PC-3 (cell line): ENCODE measurements at regions not wholly inside any gene's neighbourhood (a gene's known extent, or its start where the extent isn't known, plus 50 kb on each side); places are given as distances from the start of the nearest gene placed in this dataset.
"Not testable (repeated sequence)": the region's sequence is repeated elsewhere in the genome, so short reads cannot be mapped to it uniquely, and the experiment has no call there.

ENCODE experiments used
- ATAC-seq: fragments of 200-7000 bp; cut with Tn5 transposase; 2 replicates; pipeline ENCODE4 v1.9.1; 2020; ENCODE audit warnings: mild to moderate bottlenecking, moderate library complexity
- BruUV-seq: library from RNA; stranded (reverse); fragments of 400-500 nt; replicated peaks from 2 replicates; lab custom pipeline; 2021; lab: Mats Ljungman, UMichigan
- CTCF ChIA-PET: fragments of 300-600 bp; sonication (Branson Sonifier 250); formaldehyde crosslinking; loops from one replicate; lab custom pipeline; 2022; ENCODE audit warnings: antibody characterized with exemption; lab: Charles Lee
- POLR2A ChIA-PET: fragments of 300-600 bp; sonication (Branson Sonifier 250); formaldehyde crosslinking; loops from one replicate; lab custom pipeline; 2022; ENCODE audit warnings: antibody characterized with exemption; ENCODE audit not compliant: unreplicated experiment; lab: Charles Lee
- DNase-seq: peaks from one replicate; pipeline ENCODE4 v3.0.0-alpha.2; 2015
- H2AFZ ChIP-seq: fragments of 300-600 bp; sonication (generic); 2 replicates; pipeline ENCODE4 v1.6.0; 2016; ENCODE audit warnings: antibody characterized with exemption, low read length
- H3F3A ChIP-seq: fragments of 300-600 bp; sonication (generic); one replicate; pipeline ENCODE4 v1.6.0; 2017; ENCODE audit warnings: antibody characterized with exemption, low read length, control low read depth, mild to moderate bottlenecking; ENCODE audit not compliant: unreplicated experiment
- H3K27ac ChIP-seq: fragments of 300-600 bp; sonication (generic); 2 replicates; pipeline ENCODE4 v1.5.1; 2016; ENCODE audit warnings: mild to moderate bottlenecking, low read length
- H3K27me3 ChIP-seq: fragments of 300-600 bp; sonication (generic); 2 replicates; pipeline ENCODE4 v1.6.1; 2016; ENCODE audit warnings: low read length, mixed read lengths
- H3K36me3 ChIP-seq: fragments of 300-600 bp; sonication (generic); 2 replicates; pipeline ENCODE4 v1.6.1; 2016; ENCODE audit warnings: low read depth, mixed run types, low read length, mixed read lengths
- H3K4me1 ChIP-seq: fragments of 300-600 bp; sonication (generic); 2 replicates; pipeline ENCODE4 v1.5.1; 2016; ENCODE audit warnings: low read length; ENCODE audit not compliant: insufficient read depth
- H3K4me2 ChIP-seq: fragments of 300-600 bp; sonication (generic); 2 replicates; pipeline ENCODE4 v1.6.0; 2016; ENCODE audit warnings: low read length
- H3K4me3 ChIP-seq: fragments of 300-600 bp; sonication (generic); 2 replicates; pipeline ENCODE4 v1.5.1; 2016; ENCODE audit warnings: mild to moderate bottlenecking, low read length, mixed read lengths
- H3K79me2 ChIP-seq: fragments of 300-600 bp; sonication (generic); 2 replicates; pipeline ENCODE4 v1.6.1; 2017; ENCODE audit warnings: low read length, mixed read lengths
- H3K9ac ChIP-seq: fragments of 300-600 bp; sonication (generic); 2 replicates; pipeline ENCODE4 v1.6.0; 2016; ENCODE audit warnings: mild to moderate bottlenecking, low read length
- H3K9me2 ChIP-seq: fragments of 300-600 bp; sonication (generic); replicated peaks from 2 replicates; pipeline ENCODE4 v1.6.1; 2016; ENCODE audit warnings: mixed run types, low read length, mixed read lengths
- H3K9me3 ChIP-seq: fragments of 300-600 bp; sonication (generic); 2 replicates; pipeline ENCODE4 v1.6.1; 2016; ENCODE audit warnings: low read length, mixed read lengths
- H4K20me1 ChIP-seq: fragments of 300-600 bp; sonication (generic); 2 replicates; pipeline ENCODE4 v1.6.1; 2016; ENCODE audit warnings: low read length, mixed read lengths
- CTCF ChIP-seq: fragments of 300-600 bp; sonication (generic); conservative IDR thresholded peaks from 2 replicates; pipeline ENCODE4 v1.5.1; 2017; ENCODE audit warnings: antibody characterized with exemption, low read depth, mild to moderate bottlenecking, low read length
- EZH2 ChIP-seq: fragments of 300-600 bp; sonication (generic); IDR thresholded peaks from one replicate; pipeline ENCODE4 v1.6.1; 2017; ENCODE audit warnings: antibody characterized with exemption, mild to moderate bottlenecking, low read length; ENCODE audit not compliant: unreplicated experiment
- EZH2phosphoT487 ChIP-seq: fragments of 300-600 bp; sonication (generic); IDR thresholded peaks from 2 replicates; pipeline ENCODE4 v1.6.1; 2018; ENCODE audit warnings: mild to moderate bottlenecking, antibody characterized with exemption, low read length, borderline replicate concordance
- intact Hi-C: fragments of 100-400 bp; cut with micrococcal nuclease; formaldehyde crosslinking; loops from 2 replicates; pipeline ENCODE4 v1.9.0; 2023

- Histone ChIP-seq H3K27ac (no peak overlapping the region), H4K20me1 (no peaks in the 10 kb centered on the region), H3F3A (no peaks in the 10 kb centered on the region), H3K9me2 (no peaks in the 10 kb centered on the region), H3K4me1 (no peaks in the 10 kb centered on the region), H3K36me3 (no peaks in the 10 kb centered on the region), H3K27me3 (no peaks in the 10 kb centered on the region), H3K79me2 (no peaks in the 10 kb centered on the region), H3K4me3 (no peak overlapping the region), H3K9me3 (no peaks in the 10 kb centered on the region), H3K9ac (no peak overlapping the region), H3K4me2 (no peak overlapping the region), H2AFZ (no peak overlapping the region)
- ATAC-seq: no peak
- no TSS peak for BruUV-seq
- TF ChIP-seq CTCF: no peak
- TF ChIP-seq EZH2: no peak
- no peak for TF ChIP-seq EZH2phosphoT487
- ChIA-PET CTCF (no interaction called here), POLR2A (no interaction called here)
- DNase-seq: no peak
- intact Hi-C loops: no loop called here
Measured at GRCh38 chr7:115327326-115327725, 405.4 kb downstream of the MDFIC start.

GRCh38 chr7:115319541-115319940, 397.6 kb downstream of the MDFIC start:
- no TSS peak for BruUV-seq
- H3K27me3 ChIP-seq: no peaks in the 10 kb centered on the region
- H3F3A ChIP-seq: no peaks in the 10 kb centered on the region
- no peak for TF ChIP-seq EZH2
- TF ChIP-seq CTCF: no peak
- TF ChIP-seq EZH2phosphoT487: no peak
- no peaks in the 10 kb centered on the region for H3K36me3 ChIP-seq
- intact Hi-C loops: no loop called here
- H4K20me1 ChIP-seq: no peaks in the 10 kb centered on the region
- CTCF ChIA-PET: no interaction called here
- ATAC-seq (no peak), DNase-seq (no peak)
- H3K79me2 ChIP-seq: no peaks in the 10 kb centered on the region
- H3K9me3 ChIP-seq: no peaks in the 10 kb centered on the region
- no peaks in the 10 kb centered on the region for H3K4me1 ChIP-seq
- POLR2A ChIA-PET: no interaction called here
- H3K27ac ChIP-seq: no peak overlapping the region
- no peak overlapping the region for H3K9ac ChIP-seq
- H3K9me2 ChIP-seq: no peaks in the 10 kb centered on the region
- no peak overlapping the region for H3K4me3 ChIP-seq
- H2AFZ ChIP-seq: no peak overlapping the region
- H3K4me2 ChIP-seq: no peak overlapping the region

- H3K9me2 ChIP-seq, intact Hi-C loops, H3K4me2 ChIP-seq, CTCF ChIA-PET, DNase-seq, H3K4me1 ChIP-seq, H3K9ac ChIP-seq, H3K27ac ChIP-seq, H4K20me1 ChIP-seq, POLR2A ChIA-PET, H3F3A ChIP-seq, H3K4me3 ChIP-seq, H3K79me2 ChIP-seq, H2AFZ ChIP-seq, H3K9me3 ChIP-seq, BruUV-seq, H3K27me3 ChIP-seq, H3K36me3 ChIP-seq, ATAC-seq: not testable (repeated sequence)
Measured at GRCh38 chr7:115310316-115310715, 388.4 kb downstream of the MDFIC start.
